ENCODE measurements at regions not wholly inside any gene's neighbourhood (a gene's known extent, or its start where the extent isn't known, plus 50 kb on each side); places are given as distances from the start of the nearest gene placed in this dataset.

- TF ChIP-seq NR2C1 (IDR thresholded peaks at IDR 0.05), result no peak
- TF ChIP-seq NFXL1 (IDR thresholded peaks at IDR 0.05; ENCODE audit: borderline replicate concordance), result no peak
- TF ChIP-seq MTA2 (IDR thresholded peaks at IDR 0.05; ENCODE audit: low read depth), result no peak
- TF ChIP-seq RUNX3 (IDR thresholded peaks at IDR 0.05; ENCODE audit: low read length), result no peak
Observed at GRCh38 chr17:51486885-51487520, 226.7 kb downstream of the UTP18 start (continued).

- 50% methylated on average over 14 of the region's 14 CpGs for WGBS (ENCODE audit: insufficient coverage, insufficient replicate concordance, low lambda C conversion rate, missing lambda C conversion rate)
- Histone ChIP-seq H3K79me2 (ENCODE audit: control insufficient read depth, insufficient read depth, low read length) (no peaks in the 10 kb centered on the region), H3K9ac (ENCODE audit: control insufficient read depth, insufficient read depth, low read length) (no peak overlapping the region), H3K4me2 (ENCODE audit: control insufficient read depth, insufficient read depth) (no peak overlapping the region), H3K4me1 (ENCODE audit: control insufficient read depth, insufficient read depth, low read length) (no peaks in the 10 kb centered on the region), H3K27ac (ENCODE audit: control insufficient read depth, insufficient read depth) (no peak overlapping the region), H3K4me3 (no peak overlapping the region), H3K36me3 (ENCODE audit: control insufficient read depth in 2 of 2, insufficient read depth in 2 of 2, low read length in 1 of 2) (no peaks in the 10 kb centered on the region), H3K27me3 (replicated peaks in 1 of 2; ENCODE audit: control insufficient read depth in 2 of 2, insufficient read depth in 2 of 2, low read length in 1 of 2) (no peaks in the 10 kb centered on the region), H3K9me3 (replicated peaks; ENCODE audit: control insufficient read depth, insufficient read depth, low read length) (no peaks in the 10 kb centered on the region), H2AFZ (ENCODE audit: control insufficient read depth, low read depth, low read length) (no peak overlapping the region), H4K20me1 (ENCODE audit: control insufficient read depth, insufficient read depth) (no peaks in the 10 kb centered on the region)
- SMC1A ChIA-PET (ENCODE audit: uncharacterized antibody, unreplicated experiment), result no interaction called here
- intact Hi-C loops (cut with micrococcal nuclease; ENCODE audit: unreplicated experiment) (no loop called here), in situ Hi-C loops (cut with MboI) (no loop called here)
- DNase-seq (ENCODE audit: low read depth, low spot score) (no peak), FAIRE-seq (no peak), ATAC-seq (peak; percentile 24; the same call in 1 of the 3 replicates)
- RAD21 ChIA-PET (ENCODE audit: unreplicated experiment), result no interaction called here
- no peak for TF ChIP-seq CEBPB (IDR thresholded peaks at IDR 0.05; ENCODE audit: borderline replicate concordance in 1 of 2, low read depth in 2 of 2, low read length in 2 of 2)
- no peak for TF ChIP-seq NFIC (IDR thresholded peaks at IDR 0.05; ENCODE audit: low read depth, low read length)
- no peak for TF ChIP-seq NR2F1 (conservative IDR thresholded peaks at IDR 0.05)
- TF ChIP-seq TCF3 (IDR thresholded peaks at IDR 0.05; ENCODE audit: borderline replicate concordance, insufficient read depth, low read depth, low read length), result no peak
- no peak for TF ChIP-seq RELB (IDR thresholded peaks at IDR 0.05; ENCODE audit: low read depth)
- TF ChIP-seq CTCF (IDR thresholded peaks at IDR 0.05 in 2 of 3, conservative IDR thresholded peaks at IDR 0.05 in 1 of 3; ENCODE audit: control insufficient read depth in 2 of 3, extremely low read depth in 1 of 3, insufficient read depth in 1 of 3, low read depth in 3 of 3, low read length in 3 of 3), result peak in 2 of 3 experiments; percentile 5 to 11; a peak in 1 of 6 replicates
- no peak for TF ChIP-seq POLR2AphosphoS5 (IDR thresholded peaks at IDR 0.05; ENCODE audit: low read length)
- no TSS peak for BruUV-seq (replicated peaks)
- POLR2A ChIA-PET, result no interaction called here
- CTCF ChIA-PET, result interaction anchor here (1.3 kb wide), 1 partner anchor 28 kb away, joined by 4 read pairs; no protein-coding TSS in a partner anchor
Observed at GRCh38 chr17:51487947-51488346, 227.6 kb downstream of the UTP18 start.

All from GM12878 (cell line).